ENCODE measurements at regions not wholly inside any gene's neighbourhood (a gene's known extent, or its start where the extent isn't known, plus 50 kb on each side); places are given as distances from the start of the nearest gene placed in this dataset.

GRCh38 chr3:25377042-25377441 lies 51.0 kb upstream of the RARB start:
- TF ChIP-seq CTCF (conservative IDR thresholded peaks at IDR 0.05) (no peak), ZFX (IDR thresholded peaks at IDR 0.05) (no peak)

Measured in C4-2B (cell line).